ENCODE measurements at regions not wholly inside any gene's neighbourhood (a gene's known extent, or its start where the extent isn't known, plus 50 kb on each side); places are given as distances from the start of the nearest gene placed in this dataset.

GRCh38 chr3:184633237-184633579 is 71.6 kb downstream of the EPHB3 start:
- no peak for TF ChIP-seq POLR2A (IDR thresholded peaks at IDR 0.05; ENCODE audit: low read depth, low read length)
- no peak for TF ChIP-seq POLR2AphosphoS5 (IDR thresholded peaks at IDR 0.05; ENCODE audit: low read depth, low read length)
- TF ChIP-seq SPI1 (IDR thresholded peaks at IDR 0.05; ENCODE audit: low read depth, low read length) = no peak
- TF ChIP-seq PAX5 (IDR thresholded peaks at IDR 0.05; ENCODE audit: insufficient read depth, low read length, severe bottlenecking) = no peak
